CD4-positive, alpha-beta T cell treated with Interleukin-4 for 1 hour (primary cell): ENCODE measurements at regions not wholly inside any gene's neighbourhood (a gene's known extent, or its start where the extent isn't known, plus 50 kb on each side); places are given as distances from the start of the nearest gene placed in this dataset.
"Not testable (repeated sequence)": the region's sequence is repeated elsewhere in the genome, so short reads cannot be mapped to it uniquely, and the experiment has no call there.

ENCODE experiments used
- DNase-seq, 2 donors: peaks; one replicate each; pipeline ENCODE4 v3.0.0-alpha.2; 2020 to 2022

GRCh38 chr7:121744319-121744718, 128.6 kb upstream of the PTPRZ1 start:
- no peak for DNase-seq

DNA sequence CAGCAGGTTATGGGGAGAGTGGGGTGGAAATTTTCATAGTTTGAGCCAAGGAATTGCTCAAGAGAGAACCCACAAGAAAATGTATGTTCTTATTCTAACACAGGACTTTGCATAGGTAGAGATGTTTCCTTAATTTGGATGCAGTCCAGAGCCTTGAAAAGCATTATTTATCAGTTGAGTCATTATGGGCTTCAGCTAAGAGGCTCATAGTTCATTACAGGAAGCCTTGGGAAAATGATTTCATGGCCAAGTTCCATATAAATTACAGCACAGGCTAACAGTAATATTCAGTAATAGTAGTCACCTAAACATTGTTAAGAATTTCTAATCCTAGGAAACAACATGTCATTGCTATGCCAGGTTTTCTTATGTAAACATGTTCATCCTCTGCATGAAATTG, 131.1 kb upstream of the PTPRZ1 start:
- no peak for DNase-seq

DNA sequence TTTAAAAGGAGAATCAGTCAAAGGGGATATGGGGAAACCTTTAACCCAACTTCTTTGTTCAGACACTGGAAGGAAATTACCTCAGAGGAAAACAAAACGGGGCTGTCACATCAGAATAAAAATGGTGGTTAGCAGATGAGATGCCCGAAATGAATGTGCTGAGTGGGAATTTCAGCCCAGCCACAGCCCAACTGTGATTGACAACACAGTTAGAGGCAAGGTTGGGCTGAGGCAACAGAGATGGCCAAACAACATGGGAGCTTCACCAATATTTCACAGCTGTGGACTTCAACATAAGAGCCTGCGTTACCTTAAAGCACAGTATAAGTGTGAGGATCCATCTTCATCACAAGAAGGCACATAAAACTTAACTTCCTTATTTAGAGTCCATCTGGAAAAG, 133.5 kb upstream of the PTPRZ1 start:
- DNase-seq, result no peak

DNA sequence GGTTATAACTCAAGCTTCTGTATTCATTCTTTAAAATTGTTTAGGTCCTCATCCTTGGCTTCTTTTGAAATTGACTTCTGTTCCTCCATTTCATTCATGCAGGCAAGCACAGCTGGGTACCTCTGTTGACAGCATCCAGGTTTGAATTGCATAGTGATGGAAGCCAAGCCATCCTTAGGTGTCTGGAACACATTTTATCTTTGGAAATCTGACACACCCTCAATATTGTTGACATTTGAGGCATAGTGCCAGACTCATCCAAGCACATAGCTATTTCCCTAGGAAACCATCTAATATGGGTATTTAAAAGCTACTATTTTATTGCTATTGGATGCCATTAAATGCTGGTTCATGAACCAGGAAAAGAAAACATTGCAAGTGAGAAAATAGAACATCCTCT, 142.1 kb upstream of the PTPRZ1 start:
- no peak for DNase-seq

DNA sequence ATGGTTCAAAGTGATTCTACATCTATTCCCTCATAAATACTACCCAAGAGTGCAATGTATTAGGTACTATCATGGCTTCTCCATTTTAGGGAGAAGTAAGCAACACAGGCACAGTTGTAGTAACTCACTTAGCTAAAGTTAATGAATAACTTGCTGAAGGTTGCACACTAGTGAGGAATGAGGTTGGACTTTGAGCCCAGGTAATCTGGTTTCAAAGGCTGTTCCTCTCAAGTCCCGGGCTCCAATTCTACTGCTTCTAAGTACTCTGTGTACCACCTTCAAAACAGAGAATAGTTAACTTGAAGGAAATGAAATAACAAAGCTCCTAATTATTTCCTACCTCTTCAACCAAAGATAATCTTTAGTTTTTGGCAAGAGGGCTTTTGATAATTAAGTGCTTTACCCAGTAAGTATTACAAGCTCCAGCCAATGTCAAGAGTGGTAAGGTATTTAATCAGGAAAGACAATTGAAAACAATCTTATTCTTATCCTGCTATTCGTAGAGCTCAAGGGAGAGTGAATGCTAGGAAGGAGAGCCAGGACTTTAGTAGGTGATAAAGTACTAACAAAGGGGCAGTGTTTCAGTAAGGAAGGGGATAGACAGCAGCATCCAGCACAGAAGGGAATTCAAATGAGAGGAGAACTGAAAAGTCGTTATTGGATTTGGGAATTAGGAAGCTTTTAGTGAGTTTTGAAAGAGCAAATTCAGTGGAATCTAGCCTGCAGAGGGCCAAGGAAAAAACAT, 158.2 kb upstream of the PTPRZ1 start:
- no peak for DNase-seq

DNA sequence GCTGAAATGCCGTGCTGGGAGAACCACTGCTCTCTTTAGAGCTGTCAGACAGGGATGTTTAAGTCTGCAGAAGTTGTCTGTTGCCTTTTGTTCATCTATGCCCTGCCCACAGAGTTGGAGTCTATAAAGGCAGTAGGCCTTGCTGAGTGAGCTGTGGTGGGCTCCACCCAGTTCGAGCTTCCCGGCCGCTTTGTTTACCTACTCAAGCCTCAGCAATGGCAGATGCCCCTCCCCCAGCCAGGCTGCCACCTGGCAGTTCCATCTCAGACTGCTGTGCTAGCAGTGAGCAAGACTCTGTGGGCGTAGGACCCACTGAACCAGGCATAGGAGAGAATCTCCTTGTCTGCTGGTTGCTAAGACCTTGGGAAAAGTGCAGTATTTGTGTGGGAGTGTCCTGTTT, 160.0 kb upstream of the PTPRZ1 start:
- DNase-seq, result not testable (repeated sequence)

DNA sequence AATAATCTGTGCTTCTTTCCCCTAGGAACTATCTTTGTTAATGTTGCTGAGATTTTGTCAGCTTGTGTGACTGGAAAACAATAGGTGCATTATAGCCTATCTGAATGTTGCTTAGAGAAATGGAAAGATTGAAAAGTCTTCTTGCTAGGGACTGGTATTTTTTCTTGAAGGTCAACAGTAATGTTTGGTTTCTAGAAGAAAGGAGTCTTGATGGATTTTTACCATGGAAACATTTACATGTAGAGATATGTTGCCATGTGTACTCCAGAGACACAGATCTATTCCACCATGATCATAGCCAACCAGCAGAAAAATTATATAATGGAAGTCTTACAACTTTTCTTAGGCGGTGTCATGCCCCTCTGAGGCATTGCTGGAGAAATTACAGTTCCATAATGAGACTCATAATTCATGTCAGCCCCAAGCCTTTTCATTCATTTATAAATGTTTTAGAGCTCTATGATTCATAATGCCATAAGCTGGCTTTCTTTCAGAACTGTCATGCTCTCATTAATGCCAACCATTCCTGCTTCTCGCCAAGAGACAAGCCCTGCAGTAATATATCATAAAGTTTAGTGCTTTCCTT, 175.1 kb upstream of the PTPRZ1 start:
- no peak for DNase-seq

GRCh38 chr7:121696954-121697353, 176.0 kb upstream of the PTPRZ1 start:
- DNase-seq, result no peak

- no peak for DNase-seq
Observed at GRCh38 chr7:121689749-121690148, 183.2 kb upstream of the PTPRZ1 start.

DNA sequence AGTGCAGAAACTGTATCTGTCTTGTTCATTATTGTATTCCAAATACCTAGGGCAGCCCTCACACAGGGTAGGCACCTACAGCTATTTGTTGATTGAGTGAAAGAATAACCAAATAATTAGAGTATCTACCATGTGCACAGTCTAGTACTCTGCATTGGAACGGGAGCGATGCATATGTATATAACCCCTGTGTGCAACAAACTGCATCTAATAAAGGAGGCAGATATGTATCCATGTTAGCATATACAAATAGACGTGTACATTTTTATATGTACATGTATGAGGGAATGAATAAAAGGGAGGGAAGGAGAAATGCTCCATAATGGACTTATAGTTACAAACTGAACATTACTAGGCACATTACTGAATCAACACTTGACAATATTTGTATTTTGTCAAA, 191.3 kb upstream of the PTPRZ1 start:
- DNase-seq, result no peak

- no peak for DNase-seq
Observed at GRCh38 chr7:121676168-121676567, 196.8 kb upstream of the PTPRZ1 start.

DNA sequence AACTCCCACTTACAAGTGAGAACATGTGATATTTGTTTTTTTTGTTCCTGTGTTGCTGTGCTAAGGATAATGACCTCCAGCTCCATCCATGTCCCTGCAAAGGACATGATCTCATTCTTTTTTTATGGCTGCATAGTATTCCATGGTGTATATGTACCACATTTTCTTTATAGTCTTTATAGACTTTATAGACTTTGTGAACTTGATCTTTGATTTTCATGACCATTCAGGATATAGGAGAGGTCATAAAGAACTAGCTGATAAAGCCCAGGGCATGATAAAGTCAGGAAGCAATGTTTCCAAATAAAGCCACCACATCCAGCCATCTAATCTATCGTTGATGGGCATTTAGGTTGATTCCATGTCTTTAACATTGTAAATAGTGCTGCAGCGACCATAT, 198.5 kb upstream of the PTPRZ1 start:
- DNase-seq, result not testable (repeated sequence)

GRCh38 chr7:121669144-121669543, 203.8 kb upstream of the PTPRZ1 start:
- DNase-seq, result no peak

- DNase-seq, result no peak
Observed at GRCh38 chr7:121666306-121666705, 206.7 kb upstream of the PTPRZ1 start.

DNA sequence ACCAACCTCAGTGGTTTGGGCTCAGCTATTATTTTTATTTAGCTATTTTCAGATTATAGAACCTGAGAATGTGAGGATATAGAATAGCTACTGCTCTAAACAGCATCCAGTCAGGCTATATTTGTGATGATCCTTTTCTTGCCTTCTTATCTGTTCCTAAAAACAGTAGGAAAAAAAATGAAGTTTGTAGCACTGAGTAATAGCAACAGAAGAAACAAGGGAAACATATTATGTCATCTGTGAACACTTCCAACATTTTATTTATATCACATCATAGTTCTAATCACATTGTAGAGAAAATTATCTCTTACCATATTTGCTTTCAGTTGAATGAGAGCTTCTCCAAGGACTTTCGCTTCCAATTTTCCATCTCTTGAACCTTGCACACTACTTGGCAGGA, 229.6 kb upstream of the PTPRZ1 start:
- no peak for DNase-seq

- DNase-seq, result no peak
Observed at GRCh38 chr7:121639705-121640104, 233.3 kb upstream of the PTPRZ1 start.

DNA sequence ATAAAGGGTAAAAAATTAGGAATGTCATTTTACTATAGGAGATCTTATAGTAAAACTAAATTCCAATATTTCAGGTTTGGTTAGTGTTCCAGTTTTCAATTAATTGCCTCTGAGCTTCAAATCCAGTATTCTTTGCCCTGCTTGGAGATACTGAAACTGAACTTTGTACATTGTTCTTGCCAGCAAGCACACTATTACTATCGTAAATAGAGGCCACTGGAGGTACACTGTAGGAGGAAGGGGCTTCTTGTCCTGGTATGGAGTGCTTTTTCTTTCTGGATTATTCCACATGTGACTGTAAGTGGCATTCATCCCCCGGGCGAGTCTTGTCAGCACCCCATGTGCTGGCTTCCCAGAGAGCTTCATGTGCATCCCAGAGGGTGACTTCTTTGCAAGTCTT, 234.7 kb upstream of the PTPRZ1 start:
- no peak for DNase-seq

- DNase-seq, result no peak
Observed at GRCh38 chr7:121634356-121634755, 238.2 kb upstream of the FAM3C start.

DNA sequence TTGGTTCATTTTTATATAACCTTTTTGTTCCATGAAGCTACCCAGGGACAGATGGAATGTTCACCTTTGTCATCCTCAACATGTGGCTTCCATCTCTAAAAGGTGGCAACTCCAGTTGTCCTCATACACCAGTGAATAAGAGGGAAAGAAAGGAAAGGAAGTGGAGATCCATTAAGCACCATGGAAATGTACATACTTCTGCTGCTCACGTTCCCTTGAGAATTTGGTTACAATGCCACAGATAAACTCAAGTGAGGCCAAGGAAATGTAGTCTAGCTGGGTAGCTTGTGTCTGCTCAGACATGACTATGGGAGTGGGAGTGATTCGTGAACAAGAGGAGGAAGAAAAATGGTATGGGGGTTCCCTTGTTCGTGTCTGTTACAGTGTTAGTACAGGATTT, 237.1 kb upstream of the FAM3C start:
- no peak for DNase-seq

DNA sequence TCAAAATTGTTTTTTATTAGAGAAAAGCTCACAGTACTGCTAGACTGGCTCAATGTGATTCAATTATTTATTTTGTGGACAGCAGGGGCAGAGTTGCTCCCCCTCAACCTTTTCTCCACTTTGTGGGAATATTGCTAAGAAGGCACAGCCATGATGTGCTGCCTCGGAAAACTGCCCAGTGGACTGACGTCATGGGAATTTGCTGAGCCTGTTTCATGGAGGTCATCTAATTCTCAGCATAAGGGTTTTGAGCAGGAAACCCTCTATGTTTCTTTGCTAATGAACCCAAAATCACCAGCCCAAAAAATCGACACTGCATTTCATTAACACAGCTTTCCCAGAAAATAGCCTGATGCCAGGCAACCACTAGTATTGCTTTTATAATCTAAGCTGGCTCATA, 228.8 kb upstream of the FAM3C start:
- no peak for DNase-seq

DNA sequence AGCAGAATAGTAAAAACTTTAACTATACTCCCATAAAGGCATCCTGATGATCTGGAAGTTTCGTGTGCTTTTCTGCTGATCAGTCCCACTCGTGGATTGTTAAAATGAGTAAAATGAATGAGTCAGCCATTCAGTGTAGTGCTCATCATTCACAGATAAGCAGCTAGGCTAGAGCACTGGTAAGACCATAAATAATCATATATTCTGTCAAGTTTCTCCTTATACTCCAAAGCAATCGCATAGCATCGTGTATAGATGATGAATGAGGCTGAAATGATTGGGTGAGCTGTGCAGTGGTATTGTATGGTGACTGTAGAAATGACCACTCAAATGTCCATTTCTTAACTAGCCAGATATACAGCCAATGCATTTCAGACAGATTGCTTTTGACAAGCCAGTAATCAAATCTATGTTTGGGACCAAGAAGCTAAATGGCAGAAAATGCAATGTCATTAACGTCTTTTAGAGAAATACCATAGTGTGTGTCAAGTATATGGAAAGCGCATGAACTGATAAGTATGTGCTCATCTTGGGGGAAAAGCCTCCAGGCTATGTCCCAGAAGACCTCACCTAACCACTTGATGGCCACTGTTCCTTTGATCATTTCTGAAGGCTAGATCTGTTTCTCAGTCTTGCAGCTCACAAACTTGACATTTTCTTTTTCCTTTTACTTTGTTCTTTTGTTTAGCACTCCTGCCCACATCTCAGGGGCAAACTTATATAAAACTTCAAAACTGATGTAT, 227.2 kb upstream of the FAM3C start:
- DNase-seq, result no peak

- DNase-seq, result no peak
Observed at GRCh38 chr7:121621937-121622336, 225.8 kb upstream of the FAM3C start.

GRCh38 chr7:121620953-121621606, 225.0 kb upstream of the FAM3C start:
- DNase-seq, result no peak

DNA sequence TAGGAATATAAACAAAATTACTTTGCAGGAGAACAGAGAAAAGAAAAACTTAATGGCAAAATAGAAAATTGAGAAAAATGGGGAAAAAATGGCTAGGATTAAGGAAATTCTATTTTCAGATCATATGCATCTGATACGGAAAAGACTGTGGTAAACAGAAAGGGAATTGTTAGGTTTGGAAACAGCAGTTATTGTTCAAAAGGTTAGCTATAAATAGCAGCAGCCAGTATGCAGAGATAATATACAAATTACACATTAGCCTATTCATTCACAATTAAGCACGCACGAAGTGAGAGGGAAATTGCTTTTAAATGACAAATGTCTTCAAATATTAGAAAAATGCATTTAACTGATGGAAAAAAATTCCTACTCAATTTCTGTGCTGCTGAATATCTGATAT, 224.1 kb upstream of the FAM3C start:
- no peak for DNase-seq
